ENCODE measurements at regions not wholly inside any gene's neighbourhood (a gene's known extent, or its start where the extent isn't known, plus 50 kb on each side); places are given as distances from the start of the nearest gene placed in this dataset.

DNA sequence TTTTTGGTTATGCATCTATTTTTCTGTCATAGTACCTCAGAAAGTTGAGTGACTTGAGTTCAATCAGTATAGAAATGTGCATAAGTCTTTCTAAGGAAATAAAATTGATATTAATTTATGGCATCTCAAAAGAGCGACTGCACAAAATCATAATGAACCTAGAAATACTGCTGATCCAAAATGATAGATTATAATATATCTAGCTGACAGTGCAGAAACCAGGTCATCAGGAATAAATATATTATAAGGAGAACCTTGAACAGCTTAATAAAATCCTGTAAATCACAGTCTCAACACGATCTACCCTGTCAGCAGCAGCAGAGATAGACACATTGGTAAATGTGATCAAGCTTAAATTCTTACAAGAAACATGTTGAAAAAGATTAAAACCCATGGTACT lies 1106.6 kb upstream of the CDH18 start:
- H3K4me3 ChIP-seq (ENCODE audit: low read depth, low read length): no peak overlapping the region
- H3K27me3 ChIP-seq (ENCODE audit: control insufficient read depth, insufficient read depth, low read length): no peaks in the 10 kb centered on the region
- DNase-seq (ENCODE audit: low read depth): no peak
- TF ChIP-seq, protein P1, sequence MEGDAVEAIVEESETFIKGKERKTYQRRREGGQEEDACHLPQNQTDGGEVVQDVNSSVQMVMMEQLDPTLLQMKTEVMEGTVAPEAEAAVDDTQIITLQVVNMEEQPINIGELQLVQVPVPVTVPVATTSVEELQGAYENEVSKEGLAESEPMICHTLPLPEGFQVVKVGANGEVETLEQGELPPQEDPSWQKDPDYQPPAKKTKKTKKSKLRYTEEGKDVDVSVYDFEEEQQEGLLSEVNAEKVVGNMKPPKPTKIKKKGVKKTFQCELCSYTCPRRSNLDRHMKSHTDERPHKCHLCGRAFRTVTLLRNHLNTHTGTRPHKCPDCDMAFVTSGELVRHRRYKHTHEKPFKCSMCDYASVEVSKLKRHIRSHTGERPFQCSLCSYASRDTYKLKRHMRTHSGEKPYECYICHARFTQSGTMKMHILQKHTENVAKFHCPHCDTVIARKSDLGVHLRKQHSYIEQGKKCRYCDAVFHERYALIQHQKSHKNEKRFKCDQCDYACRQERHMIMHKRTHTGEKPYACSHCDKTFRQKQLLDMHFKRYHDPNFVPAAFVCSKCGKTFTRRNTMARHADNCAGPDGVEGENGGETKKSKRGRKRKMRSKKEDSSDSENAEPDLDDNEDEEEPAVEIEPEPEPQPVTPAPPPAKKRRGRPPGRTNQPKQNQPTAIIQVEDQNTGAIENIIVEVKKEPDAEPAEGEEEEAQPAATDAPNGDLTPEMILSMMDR (IDR thresholded peaks at IDR 0.05; ENCODE audit: insufficient read depth, low read length, poor library complexity, severe bottlenecking): no peak
- H3K36me3 ChIP-seq (ENCODE audit: control insufficient read depth, insufficient read depth, low read length): no peaks in the 10 kb centered on the region

GRCh38 chr5:21087766-21088165 lies 1099.8 kb upstream of the CDH18 start:
- no peak for DNase-seq (ENCODE audit: low read depth)
- Histone ChIP-seq H3K4me3 (ENCODE audit: low read depth, low read length) (no peak overlapping the region), H3K36me3 (ENCODE audit: control insufficient read depth, insufficient read depth, low read length) (no peaks in the 10 kb centered on the region), H3K27me3 (ENCODE audit: control insufficient read depth, insufficient read depth, low read length) (no peaks in the 10 kb centered on the region)
- TF ChIP-seq, protein P1 (IDR thresholded peaks at IDR 0.05; ENCODE audit: insufficient read depth, low read length, poor library complexity, severe bottlenecking): no peak

DNA sequence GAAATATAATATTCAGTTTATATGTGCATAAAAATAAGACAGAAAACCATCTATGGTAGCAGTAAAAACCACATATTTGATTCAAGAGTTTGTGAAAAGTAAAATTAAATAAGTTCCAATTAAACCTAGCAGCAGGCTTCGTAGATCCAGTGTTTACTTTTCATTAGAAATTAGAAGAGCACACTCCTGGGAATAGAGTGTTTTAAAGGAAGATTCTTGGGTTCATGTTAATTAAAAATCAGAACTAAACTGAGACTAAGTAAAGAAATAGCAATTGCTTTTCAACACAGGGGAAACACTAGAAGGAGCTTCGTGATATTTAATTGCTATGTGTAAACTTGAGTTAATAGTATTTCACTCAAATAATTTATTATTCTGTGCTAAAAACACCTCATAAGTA lies 1097.8 kb upstream of the CDH18 start:
- Histone ChIP-seq H3K27me3 (ENCODE audit: control insufficient read depth, insufficient read depth, low read length) (no peaks in the 10 kb centered on the region), H3K36me3 (ENCODE audit: control insufficient read depth, insufficient read depth, low read length) (no peaks in the 10 kb centered on the region), H3K4me3 (ENCODE audit: low read depth, low read length) (no peak overlapping the region)
- TF ChIP-seq, protein P1 (IDR thresholded peaks at IDR 0.05; ENCODE audit: insufficient read depth, low read length, poor library complexity, severe bottlenecking): no peak
- no peak for DNase-seq (ENCODE audit: low read depth)

- no peak for DNase-seq (ENCODE audit: low read depth)
- Histone ChIP-seq H3K36me3 (ENCODE audit: control insufficient read depth, insufficient read depth, low read length) (no peaks in the 10 kb centered on the region), H3K4me3 (ENCODE audit: low read depth, low read length) (no peak overlapping the region), H3K27me3 (ENCODE audit: control insufficient read depth, insufficient read depth, low read length) (no peaks in the 10 kb centered on the region)
- TF ChIP-seq, protein P1 (IDR thresholded peaks at IDR 0.05; ENCODE audit: insufficient read depth, low read length, poor library complexity, severe bottlenecking): no peak
These were observed 1084.0 kb upstream of the CDH18 start for GRCh38 chr5:21071986-21072385.

DNA sequence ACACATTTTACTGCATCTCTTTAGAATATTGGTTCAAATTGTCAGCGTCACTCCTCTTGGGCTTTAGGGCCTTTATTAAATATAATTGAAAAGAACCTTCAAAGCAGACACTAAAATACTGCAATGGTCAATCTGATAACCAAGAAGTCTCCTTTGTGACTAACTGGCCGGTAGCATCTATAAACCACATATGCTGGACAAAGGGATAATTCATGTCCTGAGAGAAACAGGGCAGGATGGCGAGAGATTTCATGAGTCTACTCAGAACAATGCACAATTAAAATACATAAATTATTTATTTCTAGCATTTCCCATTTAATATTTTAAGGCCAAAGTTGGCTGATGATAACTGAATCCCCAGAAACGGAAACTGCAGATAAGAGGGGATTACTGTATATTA lies 1083.4 kb upstream of the CDH18 start:
- H3K36me3 ChIP-seq (ENCODE audit: control insufficient read depth, insufficient read depth, low read length): no peaks in the 10 kb centered on the region
- no peak overlapping the region for H3K4me3 ChIP-seq (ENCODE audit: low read depth, low read length)
- no peaks in the 10 kb centered on the region for H3K27me3 ChIP-seq (ENCODE audit: control insufficient read depth, insufficient read depth, low read length)
- no peak for DNase-seq (ENCODE audit: low read depth)
- TF ChIP-seq, protein P1 (IDR thresholded peaks at IDR 0.05; ENCODE audit: insufficient read depth, low read length, poor library complexity, severe bottlenecking): no peak

GRCh38 chr5:21070858-21071257 lies 1082.9 kb upstream of the CDH18 start:
- H3K4me3 ChIP-seq (ENCODE audit: low read depth, low read length): no peak overlapping the region
- TF ChIP-seq, protein P1 (IDR thresholded peaks at IDR 0.05; ENCODE audit: insufficient read depth, low read length, poor library complexity, severe bottlenecking): no peak
- H3K27me3 ChIP-seq (ENCODE audit: control insufficient read depth, insufficient read depth, low read length): no peaks in the 10 kb centered on the region
- H3K36me3 ChIP-seq (ENCODE audit: control insufficient read depth, insufficient read depth, low read length): no peaks in the 10 kb centered on the region
- DNase-seq (ENCODE audit: low read depth): no peak
